EH (cell line): ENCODE measurements at regions not wholly inside any gene's neighbourhood (a gene's known extent, or its start where the extent isn't known, plus 50 kb on each side); places are given as distances from the start of the nearest gene placed in this dataset.
"Not testable (repeated sequence)": the region's sequence is repeated elsewhere in the genome, so short reads cannot be mapped to it uniquely, and the experiment has no call there.

Experiments used
- DNase-seq: peaks from one replicate; pipeline ENCODE4 v3.0.0-alpha.2; 2015; ENCODE audit warnings: low read depth

GRCh38 chr4:177948853-177949252 lies 506.6 kb upstream of the AGA start:
- DNase-seq: no peak

GRCh38 chr4:177951026-177951425 lies 508.8 kb upstream of the AGA start:
- no peak for DNase-seq

GRCh38 chr4:177952723-177953122 lies 510.5 kb upstream of the AGA start:
- DNase-seq: no peak

GRCh38 chr4:177957596-177958360 lies 515.5 kb upstream of the AGA start:
- DNase-seq: no peak

GRCh38 chr4:177960566-177960965 lies 518.3 kb upstream of the AGA start:
- no peak for DNase-seq

- no peak for DNase-seq
Observed at GRCh38 chr4:177961761-177962380, 519.6 kb upstream of the AGA start.

GRCh38 chr4:177964061-177964460 lies 521.8 kb upstream of the AGA start:
- no peak for DNase-seq

- DNase-seq: no peak
Observed at GRCh38 chr4:177964693-177965168, 522.5 kb upstream of the AGA start.

- no peak for DNase-seq
Observed at GRCh38 chr4:177967328-177967727, 525.1 kb upstream of the AGA start.

- DNase-seq: no peak
Observed at GRCh38 chr4:177968817-177969442, 526.7 kb upstream of the AGA start.

GRCh38 chr4:177974461-177974860 lies 532.2 kb upstream of the AGA start:
- no peak for DNase-seq

- no peak for DNase-seq
Observed at GRCh38 chr4:177975315-177975987, 533.2 kb upstream of the AGA start.

GRCh38 chr4:177986236-177986635 lies 544.0 kb upstream of the AGA start:
- no peak for DNase-seq

- DNase-seq: no peak
Observed at GRCh38 chr4:177987896-177988295, 545.7 kb upstream of the AGA start.

GRCh38 chr4:177989503-177990201 lies 547.4 kb upstream of the AGA start:
- no peak for DNase-seq

- no peak for DNase-seq
Observed at GRCh38 chr4:178003098-178003657, 560.9 kb upstream of the AGA start.

GRCh38 chr4:178010596-178010995 lies 568.4 kb upstream of the AGA start:
- no peak for DNase-seq

GRCh38 chr4:178015046-178015445 lies 572.8 kb upstream of the AGA start:
- DNase-seq: not testable (repeated sequence)

- DNase-seq: no peak
Observed at GRCh38 chr4:178026999-178027398, 584.8 kb upstream of the AGA start.

- no peak for DNase-seq
Observed at GRCh38 chr4:178027796-178028195, 585.6 kb upstream of the AGA start.

GRCh38 chr4:178028481-178028880 lies 586.2 kb upstream of the AGA start:
- no peak for DNase-seq
